ENCODE measurements at regions not wholly inside any gene's neighbourhood (a gene's known extent, or its start where the extent isn't known, plus 50 kb on each side); places are given as distances from the start of the nearest gene placed in this dataset.

DNA sequence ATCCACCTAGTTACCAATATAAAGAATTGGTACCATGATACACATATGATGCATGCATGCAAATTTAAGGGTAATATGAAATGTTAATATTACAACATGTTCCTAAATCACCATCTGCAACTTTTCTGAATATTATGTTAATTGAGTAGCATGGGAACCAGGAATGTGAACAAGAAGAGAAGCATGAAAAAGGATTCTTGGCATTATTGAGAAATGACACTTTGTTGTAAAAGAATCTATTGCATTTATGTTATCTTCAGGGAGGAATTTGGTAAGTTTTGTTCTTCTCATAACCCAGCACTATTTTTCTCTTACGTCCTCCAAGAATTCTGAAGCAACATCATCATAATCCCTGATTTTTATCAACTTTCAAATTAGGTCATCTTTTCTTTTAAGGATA, 159.9 kb upstream of the SLC25A13 start:
- DNase-seq = no peak

DNA sequence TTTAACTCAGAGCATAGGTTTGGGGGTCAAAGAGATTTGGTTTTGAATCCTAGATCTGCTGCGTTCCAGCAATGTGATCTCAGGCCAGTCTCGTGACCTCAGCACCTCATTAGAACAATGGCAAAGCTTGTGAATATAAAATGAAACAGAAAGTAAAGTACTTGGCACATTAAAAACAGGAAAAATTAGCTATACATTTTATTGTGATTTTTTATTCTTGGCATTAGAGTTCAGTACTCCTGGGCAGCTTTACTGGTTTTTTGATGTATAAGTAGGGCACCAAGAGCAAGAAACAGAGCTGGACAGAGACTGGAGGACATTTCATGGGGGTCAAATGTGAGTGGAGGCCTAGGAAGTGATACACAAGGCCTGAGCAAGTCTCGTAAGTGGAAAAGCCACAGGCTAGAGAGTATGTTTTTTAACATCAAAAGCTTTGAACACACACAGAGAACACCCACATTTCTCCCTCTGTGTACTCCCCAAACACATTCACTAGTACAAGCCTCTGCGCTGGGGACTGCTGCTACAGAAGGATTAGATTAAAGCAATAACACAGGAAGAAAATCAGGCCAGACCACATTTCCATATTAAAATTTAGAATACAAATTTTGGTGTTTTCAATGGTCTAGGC, 157.2 kb upstream of the SLC25A13 start:
- DNase-seq = peak in 1 of 14 donors; percentile 1

DNA sequence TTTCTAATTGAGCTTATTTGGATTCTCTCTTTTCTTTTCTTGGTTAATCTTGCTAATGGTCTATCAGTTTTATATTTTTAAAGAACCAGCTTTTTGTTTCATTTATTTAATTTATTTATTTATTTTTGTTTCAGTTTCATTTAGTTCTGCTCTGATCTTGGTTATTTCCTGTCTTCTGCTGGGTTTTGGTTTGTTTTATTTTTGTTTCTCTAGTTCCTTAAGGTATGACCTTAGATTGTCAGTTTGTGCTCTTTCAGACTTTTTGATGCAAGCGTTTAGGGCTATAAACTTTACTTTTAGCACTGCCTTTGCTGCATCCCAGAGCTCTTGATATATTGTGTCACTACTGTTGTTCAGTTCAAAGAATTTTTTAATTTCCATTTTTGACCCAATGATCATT, 149.7 kb upstream of the SLC25A13 start:
- DNase-seq = no peak

DNA sequence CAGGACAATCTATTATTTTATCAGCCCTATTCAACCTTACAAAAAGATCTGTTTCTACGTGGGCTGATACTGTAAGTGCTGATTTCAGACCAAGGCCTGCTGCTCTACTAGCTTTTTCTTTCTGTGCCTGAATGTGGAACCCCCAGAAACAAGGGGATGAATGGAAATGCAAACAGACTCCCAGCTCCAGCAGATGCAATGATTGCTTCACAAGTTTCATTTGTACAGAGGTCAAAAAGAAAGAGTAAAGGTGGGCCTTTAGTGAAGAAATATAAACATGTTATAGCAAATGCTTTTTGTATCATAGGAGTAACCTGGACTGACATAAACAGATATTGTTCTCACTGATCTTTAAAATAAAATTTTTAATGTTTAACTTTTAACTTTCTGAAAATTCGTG, 130.2 kb upstream of the SLC25A13 start:
- DNase-seq = no peak

DNA sequence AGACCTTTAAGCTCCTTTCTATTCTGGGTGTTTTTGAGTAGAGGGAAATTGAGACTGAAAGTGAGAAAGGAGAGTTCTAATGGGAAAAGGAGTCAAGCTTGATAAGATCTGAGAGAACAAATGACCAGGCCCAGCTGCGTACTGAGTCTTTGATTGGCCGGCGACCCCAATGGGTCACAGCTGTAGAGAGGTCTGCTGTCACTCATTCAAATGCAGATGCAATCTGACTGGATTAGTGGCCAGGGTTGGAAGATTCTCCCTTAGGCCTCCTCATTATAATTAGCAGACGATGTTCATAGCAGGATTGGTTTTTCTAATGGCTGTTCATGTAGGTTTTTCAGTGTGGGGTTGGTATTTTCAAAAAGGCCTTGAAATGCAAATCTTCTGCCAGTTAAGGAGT, 127.2 kb upstream of the SLC25A13 start:
- DNase-seq = no peak

DNA sequence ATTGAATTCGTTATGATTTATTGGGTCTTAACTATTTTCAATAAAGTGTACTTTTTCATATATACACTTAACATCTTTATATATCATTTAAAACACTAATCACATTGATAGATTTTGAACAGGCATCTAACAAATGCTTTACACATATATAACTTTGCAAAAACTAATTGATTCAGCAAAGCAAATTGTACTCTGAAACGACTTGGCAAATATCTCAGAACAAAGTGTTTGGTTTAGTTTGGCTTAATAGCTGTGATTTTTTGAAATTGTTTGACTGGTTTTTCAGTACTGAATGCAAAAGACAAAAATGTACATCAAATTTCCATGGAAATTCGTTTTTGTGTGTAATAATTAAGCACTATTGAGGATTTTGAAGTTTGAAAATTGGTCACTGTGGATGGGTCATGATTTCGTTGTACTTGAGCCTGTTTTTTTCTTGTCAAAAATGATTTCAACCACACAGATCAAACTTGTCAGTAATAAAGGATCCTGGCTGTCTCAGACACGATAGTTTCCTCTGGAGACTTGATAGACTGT, 125.3 kb upstream of the SLC25A13 start:
- DNase-seq = no peak

DNA sequence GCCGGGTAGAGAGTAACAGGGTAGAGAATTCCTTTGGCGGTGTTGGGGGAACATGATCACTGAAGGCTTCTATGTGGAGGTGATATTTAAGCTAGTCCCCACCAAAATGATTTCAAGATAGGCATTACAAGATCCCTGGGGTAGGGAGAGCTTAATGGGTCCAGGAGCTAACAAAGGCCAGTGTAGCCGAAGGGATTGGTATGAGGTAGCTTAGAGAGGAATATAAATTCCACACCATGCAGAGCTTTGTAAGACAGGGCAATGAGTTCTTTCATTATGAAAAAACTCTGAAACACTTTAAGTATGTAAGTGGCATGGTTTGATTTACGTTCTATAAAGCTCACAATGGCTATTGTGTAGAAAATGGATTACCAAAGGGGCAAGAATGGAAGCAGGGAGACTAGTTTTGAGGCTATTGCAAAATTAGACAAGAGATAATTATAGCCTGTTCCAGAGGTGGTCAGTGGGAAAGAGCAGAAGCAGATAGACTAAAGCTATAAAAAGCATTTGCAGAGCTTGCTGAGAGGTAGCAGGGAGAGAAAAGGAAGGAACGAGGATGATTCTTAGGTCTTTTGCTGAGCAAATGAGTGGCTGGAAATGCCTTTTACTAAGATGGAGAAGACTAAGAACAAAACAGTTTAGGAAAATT, 119.7 kb upstream of the SLC25A13 start:
- DNase-seq = no peak

DNA sequence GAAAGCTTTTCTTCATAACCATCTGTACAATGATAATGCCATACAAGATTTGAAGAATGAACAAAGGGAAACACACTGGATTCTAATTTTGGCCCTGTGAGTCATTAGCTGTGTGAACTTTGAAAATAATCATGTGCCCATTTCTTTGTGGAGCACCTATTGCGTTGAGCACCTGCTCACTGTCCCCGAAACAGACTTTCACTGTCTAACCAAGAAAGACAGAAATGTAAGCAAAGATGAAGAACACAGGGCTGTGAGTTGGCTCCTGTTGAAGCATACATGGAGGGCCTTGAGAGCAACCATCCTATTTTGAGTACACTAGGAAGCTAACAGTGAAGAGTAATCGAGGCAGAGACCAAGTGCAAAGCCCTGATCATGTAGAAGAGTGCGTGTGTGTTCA, 118.4 kb upstream of the SLC25A13 start:
- no peak for DNase-seq

DNA sequence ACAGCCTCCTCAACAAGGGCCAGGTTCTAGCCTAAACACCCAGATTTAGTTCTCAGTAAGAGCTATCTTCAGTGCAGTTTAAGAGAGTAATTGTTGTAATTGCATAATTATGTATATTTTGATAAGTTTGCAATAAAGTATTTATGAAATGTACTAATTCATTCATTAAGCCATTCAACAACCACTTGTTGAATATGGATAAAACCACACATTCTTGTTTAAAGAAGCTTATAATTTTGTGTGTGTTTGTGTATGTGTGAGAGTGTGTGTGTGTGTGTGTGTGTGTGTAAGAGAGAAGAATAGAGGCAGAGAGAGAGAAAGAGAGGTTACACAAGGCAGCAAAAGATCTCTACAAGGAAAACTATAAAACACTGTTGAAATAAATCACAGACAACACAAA, 115.0 kb upstream of the SLC25A13 start:
- no peak for DNase-seq

DNA sequence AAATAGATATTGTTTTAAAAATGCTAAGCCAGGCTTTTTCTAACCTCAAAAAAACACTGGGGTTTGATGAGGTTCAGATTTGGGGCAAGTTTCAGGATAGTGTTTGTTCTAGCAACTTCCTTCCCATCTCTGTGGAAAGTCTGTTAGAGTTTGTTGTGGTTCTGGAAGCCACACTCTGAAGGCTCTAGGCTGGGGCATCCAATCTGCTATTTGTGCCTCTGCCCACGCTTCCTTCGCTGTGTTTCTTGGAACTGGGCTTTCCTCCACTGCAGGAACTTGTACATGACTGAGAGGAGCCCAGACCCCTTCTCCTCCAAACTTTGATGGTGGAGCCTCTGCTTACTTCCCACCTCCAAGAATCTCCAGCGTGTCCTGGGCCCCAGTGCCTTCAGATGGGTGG, 108.5 kb upstream of the SLC25A13 start:
- no peak for DNase-seq

DNA sequence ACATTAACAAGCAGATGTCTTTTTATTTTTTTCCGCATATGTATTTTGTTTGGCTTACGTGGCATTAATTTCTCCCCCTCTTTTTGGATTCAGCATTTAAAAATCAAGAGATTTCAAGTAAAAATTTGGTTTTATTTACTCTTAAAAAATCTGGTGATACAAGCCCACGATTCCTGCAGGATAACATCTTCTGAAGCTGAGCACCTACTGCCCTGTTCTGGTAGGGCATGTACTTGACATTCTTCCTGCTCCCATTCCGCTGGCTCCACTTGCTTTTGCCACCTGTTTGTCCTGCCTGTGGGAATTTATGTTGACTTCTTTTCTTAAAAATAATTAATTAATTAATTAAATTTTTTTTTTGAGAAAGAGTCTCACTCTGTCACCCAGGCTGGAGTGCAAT, 105.2 kb upstream of the SLC25A13 start:
- no peak for DNase-seq

DNA sequence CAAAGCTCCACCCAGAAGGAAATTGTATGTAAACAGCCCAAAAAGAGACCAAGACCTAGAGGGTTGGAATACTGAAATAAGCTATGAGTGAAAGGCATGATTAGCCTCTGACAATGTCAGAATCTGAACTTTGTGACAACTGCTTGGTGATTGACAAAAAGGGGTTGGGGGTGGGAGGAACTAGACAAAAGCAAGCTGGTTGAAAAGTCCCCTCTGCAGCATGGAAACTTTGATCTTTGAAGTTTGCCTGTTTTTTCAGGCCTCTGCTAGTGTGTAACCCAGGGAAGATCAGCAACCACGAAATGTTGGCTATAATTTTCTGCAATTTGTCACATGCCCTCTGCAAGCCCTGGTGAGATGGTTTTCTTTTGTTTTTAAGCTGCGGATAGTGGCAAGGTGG, 104.8 kb upstream of the SLC25A13 start:
- no peak for DNase-seq

DNA sequence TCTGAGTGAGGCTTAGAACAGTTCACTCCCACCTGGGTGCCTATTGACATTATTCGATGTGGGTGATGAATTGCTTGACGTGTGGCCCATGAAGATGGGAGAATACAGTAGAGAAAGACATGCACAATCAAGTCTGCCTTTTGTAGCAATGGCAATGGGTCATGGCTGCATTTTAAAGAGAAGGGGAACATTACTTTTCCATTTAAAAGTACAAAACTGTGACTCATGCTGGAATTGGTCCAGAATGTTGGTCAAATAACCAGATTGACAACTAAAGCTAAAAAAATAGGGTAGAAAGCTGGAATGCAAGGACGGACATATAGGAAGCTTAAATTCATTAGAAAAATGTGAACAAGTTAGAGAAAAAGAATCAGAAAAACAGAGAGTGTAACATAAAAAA, 104.1 kb upstream of the SLC25A13 start:
- DNase-seq = no peak

DNA sequence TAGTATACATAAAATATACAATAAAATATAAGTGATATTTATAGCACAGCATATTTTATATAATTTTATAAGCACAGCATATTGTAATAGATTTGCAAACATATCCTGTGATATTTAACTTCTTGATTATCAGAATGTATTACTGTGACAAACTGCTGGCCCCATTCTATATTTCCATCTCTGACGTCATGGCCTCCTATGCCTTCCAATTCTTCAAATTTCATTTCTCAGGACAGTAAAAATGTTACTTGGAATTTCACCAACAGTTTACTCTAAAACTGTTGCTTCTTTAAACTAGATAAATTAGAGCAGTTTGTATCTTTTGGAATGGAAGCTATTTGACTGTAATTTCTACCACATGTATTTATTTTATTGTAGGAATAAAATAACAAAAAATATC, 102.5 kb upstream of the SLC25A13 start:
- DNase-seq = no peak

DNA sequence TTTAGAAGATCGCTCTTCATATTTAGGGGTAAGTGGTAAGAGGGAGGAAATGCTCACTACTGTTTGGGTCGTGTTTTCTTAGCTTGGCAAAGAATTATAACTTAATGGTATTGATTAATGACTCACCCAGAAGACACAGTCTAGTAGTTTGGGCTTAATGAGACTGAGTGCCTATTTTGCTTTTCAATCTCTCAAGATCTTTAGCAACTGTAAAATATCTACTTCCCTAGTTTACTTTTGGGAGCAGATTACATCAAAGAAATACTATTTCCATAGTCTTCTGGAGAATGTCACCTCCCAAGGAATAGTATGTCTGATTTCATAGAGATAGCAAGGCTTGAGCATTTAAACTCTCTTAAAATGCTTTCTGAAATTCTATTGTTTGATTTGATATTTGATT, 100.5 kb upstream of the SLC25A13 start:
- DNase-seq = no peak

DNA sequence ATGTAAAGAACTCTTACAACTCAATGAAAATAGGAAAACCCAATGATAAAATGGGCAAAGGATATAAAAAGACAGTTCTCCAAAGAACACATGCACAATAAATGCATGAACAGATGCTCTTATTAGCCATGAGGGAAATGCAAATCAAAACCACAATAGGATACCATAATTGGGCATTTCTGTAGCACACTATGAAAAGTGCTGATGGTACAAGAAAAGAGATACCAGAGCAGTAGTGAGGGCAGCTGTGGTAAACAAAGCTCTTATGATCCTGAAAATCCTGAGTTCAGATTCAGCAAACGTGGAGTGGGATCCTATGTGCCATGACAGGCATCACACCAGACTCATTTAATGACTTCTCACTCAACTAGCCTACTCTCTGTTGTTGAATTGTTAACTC, 96.7 kb upstream of the SLC25A13 start:
- DNase-seq = no peak

DNA sequence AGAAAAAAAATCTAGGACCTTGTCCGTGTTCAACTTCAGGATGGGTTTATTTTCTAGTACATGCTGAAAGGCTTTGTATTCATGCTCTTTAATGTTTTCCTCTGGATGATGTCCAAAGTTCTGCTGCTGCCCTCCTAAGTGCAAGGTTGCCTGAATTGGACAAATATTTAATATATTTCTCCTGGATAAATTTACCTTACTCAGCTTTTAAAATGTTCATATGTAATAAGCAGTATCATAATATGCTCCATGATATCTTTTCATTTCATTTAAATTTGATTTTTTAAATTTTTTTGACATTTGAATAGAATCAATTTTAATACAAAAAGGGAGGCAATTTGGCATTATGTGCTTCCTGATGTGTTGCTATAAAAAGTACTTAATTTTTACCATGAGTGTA, 95.9 kb upstream of the SLC25A13 start:
- no peak for DNase-seq

DNA sequence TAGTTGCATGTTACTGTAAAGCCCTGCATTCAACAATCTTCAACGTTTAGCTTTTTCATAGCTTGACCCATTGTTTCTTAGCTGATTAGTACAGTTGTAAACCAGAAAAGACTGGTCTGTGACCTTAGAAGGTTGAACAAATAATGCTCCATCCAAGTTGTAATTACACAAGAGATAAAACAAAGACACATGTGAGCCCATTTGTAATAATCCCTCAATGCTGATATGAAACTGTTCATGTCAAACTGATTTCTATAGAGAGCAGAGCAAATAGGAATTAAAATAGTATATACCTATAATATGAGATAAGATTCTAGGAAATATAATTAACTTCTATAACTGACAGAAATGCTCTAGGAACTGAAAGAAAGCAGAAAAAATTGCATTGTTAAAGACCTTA, 94.7 kb upstream of the SLC25A13 start:
- no peak for DNase-seq

DNA sequence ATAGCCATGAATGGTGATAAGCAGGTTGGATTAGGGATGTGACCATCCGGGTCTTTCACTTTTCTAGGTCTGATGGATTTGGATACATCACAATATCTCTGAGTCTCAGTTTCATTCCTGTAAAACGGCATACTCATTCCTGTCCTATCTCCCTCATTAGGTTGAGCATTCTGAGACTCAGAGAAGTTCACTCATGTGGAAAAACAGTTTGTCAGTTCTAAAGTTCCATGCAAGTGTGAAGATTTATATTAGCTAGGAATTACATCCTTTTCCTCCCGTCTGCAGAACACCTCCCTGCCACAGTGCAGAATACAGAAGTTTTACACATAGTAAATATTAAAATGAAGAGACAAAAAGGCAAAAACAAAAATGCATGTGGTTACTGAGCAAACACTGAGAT, 94.2 kb upstream of the SLC25A13 start:
- no peak for DNase-seq

DNA sequence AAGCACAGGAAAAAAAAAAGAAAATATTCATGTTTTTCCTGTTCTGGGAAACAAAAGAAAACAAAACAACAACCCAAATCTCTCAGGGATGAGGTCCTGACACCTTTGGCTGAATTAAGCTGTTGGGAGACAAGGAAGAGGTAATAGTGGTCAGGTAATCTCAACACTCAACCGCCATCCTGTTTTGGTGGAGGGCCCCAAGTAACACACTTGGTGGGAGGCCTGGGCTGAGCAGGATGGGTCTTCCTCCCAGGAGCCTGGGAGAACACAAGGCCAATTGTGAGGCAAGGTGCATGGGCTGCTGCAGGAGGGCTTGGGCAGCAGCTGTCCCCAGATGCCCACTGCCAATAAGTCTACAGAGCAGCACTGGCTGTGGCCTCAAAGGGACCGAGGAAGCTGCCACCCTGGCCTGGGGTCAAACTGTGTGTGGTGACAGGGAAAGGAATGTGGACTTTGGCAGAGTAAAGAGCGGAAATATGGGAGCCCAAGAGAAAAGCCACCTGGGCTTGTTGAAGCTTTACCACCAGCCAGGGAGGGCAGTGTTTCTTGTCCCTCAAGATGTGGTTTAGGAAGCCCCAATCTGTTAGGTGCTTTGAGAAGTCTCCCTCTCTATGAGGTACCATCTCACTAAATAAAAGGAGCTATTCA, 93.5 kb upstream of the SLC25A13 start:
- no peak for DNase-seq

DNA sequence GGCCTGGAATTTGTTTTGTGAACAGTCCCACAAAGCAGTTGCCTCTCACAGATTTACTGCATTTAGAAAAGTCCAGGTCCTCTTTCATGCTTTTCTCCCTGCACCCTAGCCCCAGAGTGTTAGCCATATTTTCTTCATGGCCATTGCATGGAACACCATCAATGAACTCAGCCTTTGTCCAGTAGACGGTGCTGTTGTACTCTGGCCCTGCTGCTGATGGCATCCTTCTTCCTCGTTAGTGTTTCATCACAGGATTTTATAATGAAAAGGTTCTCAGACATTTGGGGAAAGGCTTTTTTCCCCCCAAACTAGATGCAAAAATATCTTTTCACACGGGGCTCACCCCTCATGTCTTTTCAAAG, 93.0 kb upstream of the SLC25A13 start:
- peak in 6 of 14 donors; percentile 5 to 34 (median 8) for DNase-seq

DNA sequence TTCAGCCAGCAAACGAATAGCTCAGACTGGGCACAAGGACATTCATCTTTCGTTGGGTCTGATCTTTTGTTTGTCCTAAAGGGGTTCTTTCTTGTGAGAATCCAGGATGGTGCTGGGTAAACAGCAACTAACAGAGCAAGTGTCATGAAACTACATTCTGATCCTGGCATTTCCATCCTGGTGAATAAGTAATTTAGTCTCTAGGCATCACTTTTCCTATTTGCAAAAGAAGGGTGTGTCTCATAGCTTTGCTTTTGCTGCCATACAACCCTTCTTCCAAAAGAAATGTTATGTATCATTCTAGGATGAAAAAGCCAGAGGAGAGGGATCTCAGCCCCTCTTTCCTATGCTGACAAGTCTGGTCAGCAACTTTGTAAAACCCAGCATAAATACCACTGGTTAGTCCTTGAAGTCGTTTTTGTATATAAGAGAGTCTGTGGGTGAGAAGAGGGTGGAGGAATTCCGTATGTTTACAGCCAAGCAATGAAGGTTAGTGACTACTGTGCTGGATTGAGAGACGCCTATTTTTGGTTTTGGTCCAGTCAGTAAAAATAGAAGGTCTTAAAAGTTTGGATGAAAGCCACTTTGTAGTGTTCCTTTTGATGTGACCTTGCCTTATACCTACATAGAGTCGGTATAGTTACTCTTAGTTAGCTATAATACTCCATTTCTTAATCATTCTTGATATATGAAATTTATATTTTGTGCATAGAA, 88.4 kb upstream of the SLC25A13 start:
- no peak for DNase-seq

DNA sequence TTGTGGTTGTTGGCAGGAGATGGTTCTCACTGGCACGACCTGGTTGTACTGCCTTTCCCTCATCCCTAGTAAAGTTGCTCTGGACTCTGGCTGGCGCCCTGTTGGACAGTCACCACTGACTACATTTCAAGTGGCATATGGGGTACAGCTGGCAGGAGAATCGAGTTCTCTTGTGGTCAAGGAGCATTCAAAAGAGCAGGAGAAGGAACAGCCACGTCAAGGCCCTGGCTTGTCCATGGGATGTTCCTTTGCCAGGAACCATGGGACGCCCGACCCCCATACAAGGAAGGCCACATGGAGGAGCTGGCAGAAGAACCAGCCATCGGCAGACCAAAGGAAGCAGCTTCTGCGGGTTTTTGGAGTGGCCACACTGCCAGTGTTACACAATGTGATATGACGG, 87.0 kb upstream of the SLC25A13 start:
- DNase-seq = no peak

DNA sequence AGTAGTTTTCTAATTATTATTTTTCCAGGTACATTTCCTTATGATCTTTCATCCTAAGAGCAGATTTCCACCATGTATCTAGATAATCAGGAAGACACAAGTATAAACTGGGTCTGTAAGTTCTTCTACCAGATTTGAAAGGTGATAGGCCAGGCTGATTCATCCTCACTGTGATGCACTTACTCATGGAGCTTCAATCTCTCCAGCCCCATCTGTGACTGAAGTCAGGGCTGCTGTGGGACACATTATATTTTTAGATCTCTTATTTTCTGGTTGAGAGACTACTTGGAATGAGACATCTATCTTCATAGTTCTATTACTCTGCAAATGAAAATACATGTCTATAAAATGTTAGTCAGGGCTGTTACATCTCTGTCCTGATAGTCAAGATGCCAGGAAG, 85.5 kb upstream of the SLC25A13 start:
- no peak for DNase-seq

All from C1 segment of cervical spinal cord (tissue), 14 donors.